NB4 (cell line): ENCODE measurements at regions not wholly inside any gene's neighbourhood (a gene's known extent, or its start where the extent isn't known, plus 50 kb on each side); places are given as distances from the start of the nearest gene placed in this dataset.

ENCODE experiments used
- DNase-seq: peaks from one replicate; pipeline ENCODE4 v3.0.0; 2010; ENCODE audit warnings: low read depth
- H3K4me3 ChIP-seq: one replicate; pipeline ENCODE4 v1.5.1; 2011; ENCODE audit warnings: mild to moderate bottlenecking, low read depth, low read length, moderate library complexity
- MYC ChIP-seq: IDR thresholded peaks from 2 replicates; pipeline ENCODE4 v1.6.1; 2011; ENCODE audit warnings: low read depth, low read length
- POLR2A ChIP-seq: IDR thresholded peaks from 2 replicates; pipeline ENCODE4 v1.6.1; 2011; ENCODE audit warnings: mild to moderate bottlenecking; ENCODE audit not compliant: insufficient read length; ENCODE audit errors: extremely low read depth
- TF ChIP-seq, protein P1 (sequence below): IDR thresholded peaks from one replicate; pipeline ENCODE4 v1.5.1; 2012; ENCODE audit warnings: low read depth, low read length
- TF ChIP-seq, protein P2 (sequence below): IDR thresholded peaks from 2 replicates; pipeline ENCODE4 v1.6.1; 2011; ENCODE audit warnings: low read depth, low read length

DNA sequence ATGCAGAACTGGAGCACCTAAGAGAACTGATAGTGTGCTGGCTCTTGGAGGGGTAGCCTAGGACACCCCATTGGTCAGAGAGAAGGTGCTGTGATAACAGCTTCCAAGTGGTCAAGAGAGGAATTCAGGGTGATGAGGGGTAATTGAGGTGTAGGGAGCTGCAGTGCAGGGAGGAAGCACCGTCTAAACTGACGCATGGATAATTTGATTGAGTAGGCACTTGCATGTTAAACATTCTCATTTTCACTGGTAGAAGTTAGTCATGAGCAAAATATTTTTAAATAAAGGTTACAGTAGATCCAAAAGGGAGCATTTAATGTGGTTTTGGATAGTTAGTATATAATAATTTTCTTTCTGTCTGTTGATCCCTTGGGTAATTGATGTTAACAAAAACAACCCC is 155.1 kb upstream of the TCF4 start:
- no peak overlapping the region for H3K4me3 ChIP-seq
- no peak for TF ChIP-seq MYC
- TF ChIP-seq, protein P1, sequence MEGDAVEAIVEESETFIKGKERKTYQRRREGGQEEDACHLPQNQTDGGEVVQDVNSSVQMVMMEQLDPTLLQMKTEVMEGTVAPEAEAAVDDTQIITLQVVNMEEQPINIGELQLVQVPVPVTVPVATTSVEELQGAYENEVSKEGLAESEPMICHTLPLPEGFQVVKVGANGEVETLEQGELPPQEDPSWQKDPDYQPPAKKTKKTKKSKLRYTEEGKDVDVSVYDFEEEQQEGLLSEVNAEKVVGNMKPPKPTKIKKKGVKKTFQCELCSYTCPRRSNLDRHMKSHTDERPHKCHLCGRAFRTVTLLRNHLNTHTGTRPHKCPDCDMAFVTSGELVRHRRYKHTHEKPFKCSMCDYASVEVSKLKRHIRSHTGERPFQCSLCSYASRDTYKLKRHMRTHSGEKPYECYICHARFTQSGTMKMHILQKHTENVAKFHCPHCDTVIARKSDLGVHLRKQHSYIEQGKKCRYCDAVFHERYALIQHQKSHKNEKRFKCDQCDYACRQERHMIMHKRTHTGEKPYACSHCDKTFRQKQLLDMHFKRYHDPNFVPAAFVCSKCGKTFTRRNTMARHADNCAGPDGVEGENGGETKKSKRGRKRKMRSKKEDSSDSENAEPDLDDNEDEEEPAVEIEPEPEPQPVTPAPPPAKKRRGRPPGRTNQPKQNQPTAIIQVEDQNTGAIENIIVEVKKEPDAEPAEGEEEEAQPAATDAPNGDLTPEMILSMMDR = no peak
- TF ChIP-seq POLR2A = no peak
- TF ChIP-seq, protein P2, sequence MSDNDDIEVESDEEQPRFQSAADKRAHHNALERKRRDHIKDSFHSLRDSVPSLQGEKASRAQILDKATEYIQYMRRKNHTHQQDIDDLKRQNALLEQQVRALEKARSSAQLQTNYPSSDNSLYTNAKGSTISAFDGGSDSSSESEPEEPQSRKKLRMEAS = no peak
- no peak for DNase-seq

DNA sequence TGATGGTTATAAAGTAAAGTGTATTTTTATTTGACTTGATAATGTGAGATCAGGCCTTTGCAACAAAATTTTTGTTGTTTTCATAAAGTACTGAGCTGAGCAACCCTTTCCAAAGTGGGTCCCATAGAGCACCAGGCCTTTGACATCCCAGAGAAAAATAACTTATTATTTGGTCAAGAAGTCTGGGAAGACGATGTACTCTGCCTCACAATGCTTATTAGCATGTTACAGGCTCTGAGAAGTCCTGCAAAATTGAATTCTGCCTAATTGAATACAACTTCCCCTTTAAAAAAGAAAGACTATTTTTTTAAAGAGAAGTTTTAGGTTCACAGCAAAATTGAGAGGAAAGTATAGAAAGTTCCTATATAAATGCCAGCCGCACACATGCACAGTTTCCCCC is 151.5 kb upstream of the TCF4 start:
- TF ChIP-seq, protein P2 = no peak
- TF ChIP-seq POLR2A = no peak
- TF ChIP-seq MYC = no peak
- TF ChIP-seq, protein P1 = no peak
- DNase-seq = no peak

DNA sequence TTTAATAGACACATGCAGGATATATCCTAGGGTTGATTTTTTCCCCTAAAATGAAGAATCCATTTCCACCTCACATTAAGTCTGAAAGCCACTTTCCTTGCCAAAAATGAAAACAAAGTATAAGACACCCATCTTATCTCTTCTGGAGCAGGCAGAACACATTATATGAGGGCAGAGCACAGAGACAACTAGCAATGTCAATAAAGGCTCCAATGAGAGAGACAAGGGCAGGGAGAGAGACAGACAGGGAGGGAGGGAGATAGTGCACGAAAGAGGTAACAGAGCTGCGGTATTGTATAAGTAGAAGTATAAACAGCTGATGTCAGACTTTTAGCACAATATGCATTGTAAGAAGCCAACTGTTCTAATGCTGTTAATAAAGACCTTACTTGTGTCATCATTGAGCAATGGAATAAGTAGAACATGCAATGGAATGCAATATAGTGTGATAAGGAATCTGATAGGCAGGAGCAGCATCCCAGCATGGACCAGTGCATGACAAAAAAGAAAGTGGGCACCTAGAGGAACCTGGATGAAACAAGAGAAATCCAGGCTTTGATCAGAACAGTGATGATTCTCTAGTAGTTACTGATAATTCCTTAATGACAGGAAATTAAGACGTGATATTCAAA is 150.6 kb upstream of the TCF4 start:
- TF ChIP-seq MYC (no peak), POLR2A (no peak)
- TF ChIP-seq, protein P2 = no peak
- TF ChIP-seq, protein P1 = no peak
- DNase-seq = no peak
- H3K4me3 ChIP-seq = no peak overlapping the region

More for the DNA sequence above, 151.5 kb upstream of the TCF4 start:
- H3K4me3 ChIP-seq = no peak overlapping the region

DNA sequence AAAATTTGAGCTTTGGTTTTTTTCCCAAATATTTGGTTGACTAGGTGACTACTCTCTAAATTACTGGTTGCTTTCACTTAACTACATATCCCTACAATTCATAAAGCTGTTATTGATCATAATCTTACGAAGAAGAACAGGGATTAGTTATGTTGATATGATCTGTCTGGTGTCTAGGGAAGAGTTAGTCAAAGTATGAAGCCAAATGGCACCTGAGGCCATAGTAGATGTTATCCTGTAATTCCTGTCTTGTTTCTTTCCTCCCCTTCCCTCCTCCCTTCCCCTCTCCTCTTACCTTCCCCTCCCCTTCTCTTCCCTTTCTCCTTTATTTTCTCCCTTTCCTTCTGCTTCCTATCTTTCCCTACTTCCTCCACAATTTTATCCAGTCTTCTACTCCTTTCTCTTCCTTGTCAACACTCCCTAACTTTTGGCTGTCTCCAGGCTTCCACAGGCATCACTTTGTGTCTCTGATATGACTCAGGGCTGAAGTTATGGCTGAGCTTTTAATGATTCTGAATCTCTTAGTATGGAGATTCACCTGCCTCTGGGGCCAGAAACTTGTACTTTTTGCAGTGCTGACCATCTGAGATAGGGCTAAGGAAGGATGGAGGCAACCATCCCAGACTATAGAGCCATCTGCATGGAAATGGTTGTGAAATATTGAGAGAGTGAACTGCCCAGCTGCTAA is 149.9 kb upstream of the TCF4 start:
- TF ChIP-seq, protein P2 = no peak
- TF ChIP-seq POLR2A (no peak), MYC (no peak)
- TF ChIP-seq, protein P1 = no peak
- DNase-seq = no peak
- no peak overlapping the region for H3K4me3 ChIP-seq

DNA sequence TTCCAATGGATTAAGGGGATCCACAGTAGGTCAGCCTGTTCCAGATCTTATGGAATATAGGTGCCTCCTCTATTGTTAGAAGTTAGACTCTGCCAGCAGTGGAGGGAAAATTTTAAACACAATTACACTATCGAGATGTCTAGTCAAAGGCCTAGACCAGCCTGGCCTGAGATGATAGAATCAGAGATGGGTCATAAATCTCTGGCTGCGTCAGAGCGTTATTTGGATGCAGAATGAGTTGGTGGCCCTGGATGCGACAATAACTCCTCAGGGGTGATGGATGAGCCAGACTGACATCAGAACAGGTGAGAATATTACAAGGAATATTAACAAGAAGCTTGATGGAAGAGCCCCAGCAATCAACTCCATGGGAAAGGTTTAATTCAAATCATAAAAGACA is 149.3 kb upstream of the TCF4 start:
- TF ChIP-seq, protein P2 = no peak
- TF ChIP-seq, protein P1 = no peak
- TF ChIP-seq MYC (no peak), POLR2A (no peak)
- H3K4me3 ChIP-seq = no peak overlapping the region
- DNase-seq = no peak
